GM21717 (cell line): ENCODE measurements at regions not wholly inside any gene's neighbourhood (a gene's known extent, or its start where the extent isn't known, plus 50 kb on each side); places are given as distances from the start of the nearest gene placed in this dataset.
"Not testable (repeated sequence)": the region's sequence is repeated elsewhere in the genome, so short reads cannot be mapped to it uniquely, and the experiment has no call there.

Source experiments
- ATAC-seq: cut with Tn5 transposase; IDR thresholded peaks from one replicate; pipeline ENCODE4 v1.9.1; 2021; ENCODE audit warnings: mild to moderate bottlenecking, moderate library complexity; ENCODE audit not compliant: unreplicated experiment

GRCh38 chr13:18248533-18249240 lies 932.9 kb downstream of the TUBA3C start:
- not testable (repeated sequence) for ATAC-seq

GRCh38 chr13:18240086-18240485 lies 941.5 kb downstream of the TUBA3C start:
- ATAC-seq = not testable (repeated sequence)

- ATAC-seq = not testable (repeated sequence)
These were observed 943.0 kb downstream of the TUBA3C start for GRCh38 chr13:18238586-18238985.

DNA sequence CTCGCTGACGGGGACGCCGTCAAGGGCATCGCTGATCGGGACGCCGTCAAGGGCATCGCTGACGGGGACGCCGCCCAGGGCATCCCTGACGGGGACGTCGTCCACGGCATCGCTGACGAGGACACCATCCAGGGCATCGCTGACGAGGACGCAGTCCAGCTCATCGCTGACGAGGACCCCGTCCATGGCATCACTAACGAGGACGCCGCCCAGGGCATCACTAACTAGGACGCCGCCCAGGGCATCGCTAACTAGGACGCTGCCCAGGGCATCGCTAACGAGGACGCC lies 945.2 kb downstream of the TUBA3C start:
- ATAC-seq = no peak

- ATAC-seq = no peak
These were observed 945.7 kb downstream of the TUBA3C start for GRCh38 chr13:18235756-18236527.

DNA sequence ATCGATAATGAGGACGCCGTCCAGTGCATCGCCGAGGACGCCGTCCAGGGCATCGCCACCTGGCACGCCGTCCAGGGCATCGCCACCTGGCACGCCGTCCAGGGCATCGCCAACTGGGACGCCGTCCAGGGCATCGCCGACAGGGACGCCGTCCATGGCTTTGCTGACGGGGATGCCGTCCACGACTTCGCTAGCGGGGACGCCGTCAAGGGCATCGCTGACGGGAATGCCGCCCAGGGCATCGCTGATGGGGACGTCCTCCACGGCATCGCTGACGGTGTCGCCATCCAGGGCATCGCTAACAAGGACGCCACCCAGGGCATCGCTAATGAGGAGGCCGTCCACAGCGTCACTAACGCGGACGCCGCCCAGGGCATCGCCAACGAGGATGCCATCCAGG lies 946.5 kb downstream of the TUBA3C start:
- ATAC-seq = no peak

- ATAC-seq = not testable (repeated sequence)
These were observed 947.2 kb downstream of the TUBA3C start for GRCh38 chr13:18234451-18234850.

DNA sequence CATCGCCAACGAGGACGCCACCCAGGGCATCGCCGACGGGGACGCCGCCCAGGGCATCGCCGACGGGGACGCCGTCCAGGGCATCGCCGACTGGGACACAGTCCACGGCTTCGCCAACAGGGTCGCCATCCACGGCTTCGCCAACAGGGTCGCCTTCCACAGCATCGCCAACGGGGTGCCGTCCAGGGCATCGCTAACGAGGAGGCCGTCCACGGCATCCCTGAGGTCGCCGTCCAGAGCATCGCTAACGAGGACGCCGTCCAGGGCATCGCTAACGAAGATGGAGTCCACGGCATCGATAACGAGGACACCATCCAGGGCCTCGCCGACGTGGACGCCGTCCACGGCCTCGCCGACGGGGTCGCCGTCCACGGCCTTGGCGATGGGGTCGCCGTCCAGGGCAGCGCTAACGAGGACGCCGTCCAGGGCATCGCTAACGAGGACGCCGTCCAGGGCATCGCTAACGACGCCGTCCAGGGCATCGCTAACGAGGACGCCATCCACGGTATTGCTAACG lies 947.8 kb downstream of the TUBA3C start:
- ATAC-seq = no peak

DNA sequence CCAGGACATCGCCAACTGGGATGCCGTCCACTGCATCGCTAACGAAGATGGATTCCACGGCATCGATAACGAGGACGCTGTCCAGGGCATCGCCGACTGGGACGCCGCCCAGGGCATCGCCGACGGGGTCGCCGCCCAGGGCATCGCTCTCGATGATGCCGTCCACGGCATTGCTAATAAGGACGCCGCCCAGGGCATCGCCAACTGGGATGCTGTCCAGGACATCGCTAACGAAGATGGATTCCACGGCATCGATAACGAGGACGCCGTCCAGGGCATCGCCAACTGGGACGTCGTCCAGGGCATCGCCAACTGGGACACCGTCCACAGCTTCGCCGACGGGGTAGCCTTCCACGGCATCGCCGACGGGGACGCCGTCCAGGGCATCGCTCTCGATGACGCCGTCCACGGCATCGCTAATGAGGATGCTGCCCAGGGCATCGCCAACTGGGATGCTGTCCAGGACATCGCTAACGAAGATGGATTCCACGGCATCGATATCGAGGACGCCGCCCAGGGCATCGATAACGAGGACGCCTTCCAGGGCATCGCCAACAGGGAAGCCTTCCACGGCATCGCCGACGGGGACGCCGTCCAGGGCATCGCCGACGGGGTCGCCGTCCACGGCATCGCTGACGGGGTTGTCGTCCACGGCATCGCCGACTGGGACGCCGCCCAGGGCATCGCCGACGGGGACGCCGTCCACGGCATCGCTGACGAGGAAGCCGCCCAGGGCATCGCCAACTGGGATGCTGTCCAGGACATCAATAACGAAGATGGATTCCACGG lies 948.4 kb downstream of the TUBA3C start:
- ATAC-seq = no peak

DNA sequence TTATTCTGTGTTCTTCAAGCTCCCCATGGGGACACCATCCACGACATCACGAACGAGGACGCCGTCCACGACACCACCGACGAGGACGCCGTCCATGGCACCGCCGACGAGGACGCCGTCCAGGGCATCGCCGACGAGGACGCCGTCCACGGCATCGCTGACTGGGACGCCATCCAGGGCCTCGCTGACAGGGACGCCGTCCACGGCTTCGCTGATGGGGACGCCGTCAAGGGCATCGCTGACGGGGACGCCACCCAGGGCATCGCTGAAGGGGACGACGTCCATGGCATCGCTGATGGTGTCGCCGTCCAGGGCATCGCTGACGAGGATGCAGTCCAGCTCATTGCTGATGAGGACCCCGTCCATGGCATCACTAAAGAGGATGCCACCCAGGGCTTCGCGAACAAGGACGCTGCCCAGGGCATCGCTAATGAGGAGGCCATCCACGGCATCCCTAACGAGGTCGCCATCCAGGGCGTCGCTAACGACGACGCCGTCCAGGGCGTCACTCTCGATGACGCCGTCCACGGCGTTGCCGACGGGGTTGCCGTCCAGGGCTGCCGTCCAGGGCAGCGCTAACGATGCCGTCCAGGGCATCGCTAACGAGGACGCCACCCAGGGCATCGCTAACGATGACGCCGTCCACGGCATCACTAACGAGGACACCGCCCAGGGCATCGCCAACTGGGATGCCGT lies 949.2 kb downstream of the TUBA3C start:
- ATAC-seq = no peak

DNA sequence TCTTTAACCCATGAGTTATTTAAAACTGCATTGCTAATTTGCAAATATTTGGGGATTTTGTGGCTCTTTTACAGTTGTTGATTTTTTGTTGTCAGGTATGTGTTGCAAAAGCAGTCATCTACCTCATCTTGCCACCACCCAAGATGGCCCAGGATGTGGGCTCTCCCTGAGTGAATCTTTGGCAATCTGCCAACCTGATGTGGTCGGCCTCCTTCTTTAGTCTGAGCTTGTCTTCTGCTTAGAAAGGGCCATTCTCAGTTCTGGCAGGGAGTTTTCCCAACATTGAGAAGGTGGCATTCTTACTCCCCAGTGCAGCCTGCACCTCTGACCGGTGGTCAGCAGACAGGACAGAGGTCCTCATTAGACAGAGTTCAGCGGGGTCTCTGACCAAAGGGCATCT lies 957.2 kb downstream of the TUBA3C start:
- ATAC-seq = not testable (repeated sequence)

GRCh38 chr13:18214689-18215088 lies 966.9 kb downstream of the TUBA3C start:
- ATAC-seq = not testable (repeated sequence)

- not testable (repeated sequence) for ATAC-seq
These were observed 968.1 kb downstream of the TUBA3C start for GRCh38 chr13:18213511-18213910.

DNA sequence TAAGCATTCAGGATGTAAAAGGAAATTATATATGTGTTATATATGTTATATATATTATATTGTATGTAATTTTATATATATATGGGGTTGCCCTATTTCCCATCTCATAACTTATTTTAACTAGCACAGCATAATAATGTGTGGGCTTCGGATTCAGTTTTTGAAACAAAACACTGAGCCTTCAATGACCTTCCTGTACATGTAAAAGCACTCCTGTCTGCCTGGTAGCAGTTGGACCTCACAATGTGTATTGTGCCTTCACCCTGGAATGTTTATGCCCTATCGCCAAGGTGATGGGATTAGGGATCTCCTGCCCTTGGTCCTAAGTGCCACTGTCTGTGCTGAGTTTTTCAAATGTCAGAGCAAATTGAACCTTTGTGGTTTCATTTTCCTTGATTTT lies 968.8 kb downstream of the TUBA3C start:
- ATAC-seq = peak; percentile 67

- peak; percentile 84 for ATAC-seq
These were observed 969.7 kb downstream of the TUBA3C start for GRCh38 chr13:18211752-18212560.

GRCh38 chr13:18204614-18205178 lies 976.9 kb downstream of the TUBA3C start:
- ATAC-seq = not testable (repeated sequence)

DNA sequence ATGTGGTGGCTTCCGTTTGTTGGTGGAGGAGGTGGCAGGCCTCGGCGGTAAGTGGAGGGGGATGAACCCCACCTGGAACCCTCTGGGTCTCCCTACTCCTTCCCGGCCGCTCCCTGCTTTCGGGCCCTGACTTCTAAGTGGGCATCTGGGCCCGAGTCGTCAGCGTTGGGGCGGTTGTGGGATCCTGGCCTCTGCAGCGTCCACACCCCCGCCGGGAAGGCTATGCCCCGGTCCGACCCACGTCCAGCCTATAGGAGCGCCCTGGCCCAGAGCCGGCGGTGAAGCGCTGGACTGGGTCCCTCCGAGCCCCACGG lies 986.3 kb downstream of the TUBA3C start:
- not testable (repeated sequence) for ATAC-seq

DNA sequence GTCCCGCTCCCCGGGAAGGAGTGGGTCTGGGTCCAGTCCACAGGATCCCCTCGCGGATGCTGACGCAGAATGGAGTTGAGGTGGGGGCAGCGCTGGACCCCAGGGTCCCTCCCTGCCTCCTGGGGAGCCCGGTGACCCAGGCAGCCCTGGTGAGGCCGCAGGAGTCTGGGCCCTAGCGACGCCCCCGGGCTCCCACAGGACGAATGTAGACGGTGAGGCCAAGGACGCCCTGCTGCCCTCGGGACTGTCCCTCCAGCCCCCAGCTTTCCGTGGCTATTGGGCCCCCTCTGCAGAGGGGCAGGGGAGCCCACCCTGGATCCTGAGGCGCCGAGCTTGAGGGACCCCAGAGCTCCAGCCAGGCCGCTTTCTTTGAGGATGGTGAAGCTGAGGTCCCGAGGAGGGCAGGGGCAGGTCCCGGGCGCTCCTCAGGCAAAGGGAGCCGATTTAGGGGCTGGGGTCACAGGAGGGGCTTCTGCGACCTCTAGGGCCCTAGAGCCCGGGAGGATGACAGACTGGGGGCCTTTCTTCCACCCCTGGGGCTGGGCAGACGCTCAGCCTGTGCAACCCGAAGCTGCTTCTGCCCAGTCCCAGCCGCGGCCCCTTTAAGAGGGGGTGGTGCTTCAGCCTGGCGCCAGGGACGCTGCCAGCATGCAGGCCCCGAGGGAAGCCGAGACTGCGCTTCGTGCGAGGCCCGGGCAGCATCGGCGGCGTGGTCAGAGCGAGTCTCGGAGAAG lies 986.8 kb downstream of the TUBA3C start:
- ATAC-seq = not testable (repeated sequence)

GRCh38 chr13:18194104-18194503 lies 987.5 kb downstream of the TUBA3C start:
- ATAC-seq = not testable (repeated sequence)
